Endothelial cell of umbilical vein (primary cell): ENCODE measurements at regions not wholly inside any gene's neighbourhood (a gene's known extent, or its start where the extent isn't known, plus 50 kb on each side); places are given as distances from the start of the nearest gene placed in this dataset.

Experiments used
- BruUV-seq: library from RNA; stranded (reverse); fragments of 400-500 nt; replicated peaks from 2 replicates; lab custom pipeline; 2021; lab: Mats Ljungman, UMichigan
- CTCF ChIA-PET: fragments of 300-600, 350-600 bp; sonication (Branson Sonifier 250); formaldehyde crosslinking; loops from one replicate; lab custom pipeline; 2021; ENCODE audit warnings: antibody characterized with exemption, inconsistent platforms; lab: Charles Lee
- POLR2A ChIA-PET: fragments of 300-600, 350-600 bp; sonication (Branson Sonifier 250); formaldehyde crosslinking; loops from one replicate; lab custom pipeline; 2021; ENCODE audit warnings: antibody characterized with exemption, inconsistent platforms; lab: Charles Lee
- DNase-seq: peaks from one replicate; pipeline ENCODE4 v3.0.0-alpha.2; 2011; ENCODE audit warnings: low read depth, low spot score
- FAIRE-seq: peaks from 2 replicates; lab custom pipeline; 2011; peaks lifted over from hg19 to GRCh38; lab: Jason Lieb, UNC
- H2AFZ ChIP-seq: 2 replicates; pipeline ENCODE4 v1.6.0; 2012; ENCODE audit warnings: low read depth, low read length, control low read depth, inconsistent platforms
- H3K27ac ChIP-seq: 2 replicates; pipeline ENCODE4 v1.5.1; 2011; ENCODE audit warnings: low read depth, mild to moderate bottlenecking, control low read depth, low read length, moderate library complexity; ENCODE audit not compliant: insufficient read depth
- H3K27me3 ChIP-seq, 2 experiments: 2 replicates each; pipeline versions ENCODE4 v1.6.0 to v1.6.1; 2011; ENCODE audit warnings: low read length in 2 of 2, mixed read lengths in 1 of 2; ENCODE audit not compliant: control insufficient read depth in 2 of 2, insufficient read depth in 2 of 2
- H3K36me3 ChIP-seq, 2 experiments: 2 replicates in 1 of 2; 3 replicates in 1 of 2; pipeline ENCODE4 v1.5.1; 2011; ENCODE audit warnings: low read length in 2 of 2, mild to moderate bottlenecking in 1 of 2, moderate library complexity in 1 of 2; ENCODE audit not compliant: control insufficient read depth in 2 of 2, insufficient read depth in 2 of 2; ENCODE audit errors: extremely low read depth in 1 of 2
- H3K4me1 ChIP-seq: 3 replicates; pipeline ENCODE4 v1.5.1; 2011; ENCODE audit warnings: mild to moderate bottlenecking, low read length; ENCODE audit not compliant: control insufficient read depth, insufficient read depth; ENCODE audit errors: extremely low read depth
- H3K4me2 ChIP-seq: 2 replicates; pipeline ENCODE4 v1.6.1; 2011; ENCODE audit warnings: low read length, control low read depth, mixed read lengths; ENCODE audit not compliant: insufficient read depth
- H3K4me3 ChIP-seq, 3 experiments: fragments of 200-600 bp in 1 of 3; sonication (generic), shearing (Covaris generic) in 1 of 3; replicated peaks in 1 of 3; 2 replicates each; pipeline ENCODE4 v1.5.1; 2011 to 2016; ENCODE audit warnings: control low read depth in 3 of 3, low read length in 3 of 3, mild to moderate bottlenecking in 2 of 3, inconsistent platforms in 1 of 3, low read depth in 1 of 3, moderate library complexity in 1 of 3; ENCODE audit not compliant: insufficient read depth in 1 of 3
- H3K79me2 ChIP-seq: 2 replicates; pipeline ENCODE4 v1.6.0; 2012; ENCODE audit warnings: low read length, inconsistent platforms; ENCODE audit not compliant: control insufficient read depth, insufficient read depth
- H3K9ac ChIP-seq: replicated peaks from 2 replicates; pipeline ENCODE3; 2011; ENCODE audit warnings: low read length, control low read depth; ENCODE audit not compliant: insufficient read depth; ENCODE audit errors: extremely low read depth
- H3K9me1 ChIP-seq: replicated peaks from 3 replicates; pipeline ENCODE4 v1.6.0; 2011; ENCODE audit warnings: mild to moderate bottlenecking, low read length; ENCODE audit not compliant: control insufficient read depth, insufficient read depth; ENCODE audit errors: extremely low read depth
- H3K9me3 ChIP-seq: replicated peaks from 2 replicates; pipeline ENCODE4 v1.5.1; 2012; ENCODE audit warnings: low read length, inconsistent platforms; ENCODE audit not compliant: control insufficient read depth, insufficient read depth
- H4K20me1 ChIP-seq: replicated peaks from 2 replicates; pipeline ENCODE3; 2011; ENCODE audit warnings: mild to moderate bottlenecking, low read length; ENCODE audit not compliant: control insufficient read depth, insufficient read depth; ENCODE audit errors: extremely low read depth
- EZH2 ChIP-seq: IDR thresholded peaks from 2 replicates; pipeline ENCODE4 v1.6.1; 2012; ENCODE audit warnings: borderline replicate concordance, low read depth, mild to moderate bottlenecking, moderate library complexity, low read length, inconsistent platforms; ENCODE audit not compliant: severe bottlenecking
- FOS ChIP-seq: IDR thresholded peaks from 2 replicates; pipeline ENCODE4 v1.6.1; 2011; ENCODE audit warnings: mild to moderate bottlenecking, low read length, moderate library complexity, borderline replicate concordance; ENCODE audit not compliant: insufficient read depth
- GATA2 ChIP-seq: IDR thresholded peaks from 2 replicates; pipeline ENCODE4 v1.7.0; 2011; ENCODE audit warnings: low read depth, mild to moderate bottlenecking, moderate library complexity, mixed read lengths, low read length; ENCODE audit not compliant: insufficient read length, insufficient read depth
- JUN ChIP-seq: IDR thresholded peaks from 2 replicates; pipeline ENCODE4 v1.6.1; 2011; ENCODE audit warnings: borderline replicate concordance, low read depth; ENCODE audit not compliant: insufficient read length, insufficient read depth
- MYC ChIP-seq: IDR thresholded peaks from one replicate; pipeline ENCODE4 v1.6.1; 2011; ENCODE audit warnings: mild to moderate bottlenecking, low read depth, low read length
- POLR2A ChIP-seq: IDR thresholded peaks from 2 replicates; pipeline ENCODE4 v1.6.1; 2012; ENCODE audit warnings: low read depth, mild to moderate bottlenecking, control low read depth, low read length
- POLR2AphosphoS5 ChIP-seq: IDR thresholded peaks from 2 replicates; pipeline ENCODE4 v1.6.1; 2012; ENCODE audit warnings: low read depth, mild to moderate bottlenecking, control low read depth, low read length, moderate library complexity; ENCODE audit not compliant: insufficient read depth
- dilution Hi-C: fragments of 300-500 bp; cut with MboI; formaldehyde crosslinking; loops from one replicate; pipeline ENCODE4 v1.15.0; 2019; ENCODE audit warnings: low sequenced_read_pairs; ENCODE audit not compliant: extremely low pct_ligation_motif_present
- intact Hi-C: fragments of 100-400 bp; cut with micrococcal nuclease; formaldehyde crosslinking; loops from one replicate; pipeline ENCODE4 v1.10.0; 2022
- TF ChIP-seq, protein P1 (sequence below), 2 donors: IDR thresholded peaks; 1 replicate in 1 of 2; 2 replicates in 1 of 2; pipeline ENCODE4 v1.5.1; 2011; ENCODE audit warnings: low read length in 2 of 2, mild to moderate bottlenecking in 2 of 2, moderate library complexity in 2 of 2, control low read depth in 1 of 2, inconsistent platforms in 1 of 2, low read depth in 1 of 2; ENCODE audit not compliant: insufficient read depth in 1 of 2; ENCODE audit errors: extremely low read depth in 1 of 2
- TF ChIP-seq, protein P2 (sequence below): IDR thresholded peaks from 2 replicates; pipeline ENCODE4 v1.6.1; 2011; ENCODE audit not compliant: insufficient read depth, insufficient read length

DNA sequence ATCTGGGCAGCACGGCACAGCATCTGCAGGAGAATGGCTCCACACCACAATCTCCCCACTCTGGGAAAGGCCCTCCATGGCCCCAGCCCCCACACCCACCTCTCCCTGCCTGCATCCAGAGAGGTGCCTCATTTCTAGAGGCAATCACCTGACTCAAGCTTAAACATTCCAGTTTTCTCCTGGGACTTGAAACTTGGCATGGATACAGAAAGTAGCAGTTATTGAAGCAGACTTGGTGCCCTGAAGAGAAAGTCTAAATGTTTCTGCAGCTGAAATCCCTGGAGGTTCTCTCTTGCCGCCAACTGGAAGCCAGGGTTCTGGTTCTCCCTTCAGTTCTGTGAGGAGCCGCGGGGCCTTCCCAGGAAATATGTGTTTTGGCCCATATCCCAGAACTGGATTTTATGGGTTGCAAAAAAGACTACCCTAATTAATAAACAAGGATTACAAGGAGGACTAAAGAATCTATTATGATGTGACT is 122.8 kb downstream of the SKIDA1 start:
- Histone ChIP-seq H3K36me3 (no peaks in the 10 kb centered on the region), H2AFZ (no peak overlapping the region), H3K9ac (no peak overlapping the region), H3K79me2 (no peaks in the 10 kb centered on the region), H3K4me1 (peaks cover 8% of the 10 kb centered on the region), H3K9me3 (no peaks in the 10 kb centered on the region), H4K20me1 (no peaks in the 10 kb centered on the region), H3K9me1 (no peaks in the 10 kb centered on the region), H3K27me3 (no peaks in the 10 kb centered on the region), H3K4me2 (no peak overlapping the region), H3K27ac (no peak overlapping the region), H3K4me3 (no peak overlapping the region)
- POLR2A ChIA-PET, result no interaction called here
- TF ChIP-seq POLR2A (no peak), JUN (no peak), MYC (no peak), GATA2 (no peak), FOS (no peak), EZH2 (no peak), POLR2AphosphoS5 (no peak)
- TF ChIP-seq, protein P1, sequence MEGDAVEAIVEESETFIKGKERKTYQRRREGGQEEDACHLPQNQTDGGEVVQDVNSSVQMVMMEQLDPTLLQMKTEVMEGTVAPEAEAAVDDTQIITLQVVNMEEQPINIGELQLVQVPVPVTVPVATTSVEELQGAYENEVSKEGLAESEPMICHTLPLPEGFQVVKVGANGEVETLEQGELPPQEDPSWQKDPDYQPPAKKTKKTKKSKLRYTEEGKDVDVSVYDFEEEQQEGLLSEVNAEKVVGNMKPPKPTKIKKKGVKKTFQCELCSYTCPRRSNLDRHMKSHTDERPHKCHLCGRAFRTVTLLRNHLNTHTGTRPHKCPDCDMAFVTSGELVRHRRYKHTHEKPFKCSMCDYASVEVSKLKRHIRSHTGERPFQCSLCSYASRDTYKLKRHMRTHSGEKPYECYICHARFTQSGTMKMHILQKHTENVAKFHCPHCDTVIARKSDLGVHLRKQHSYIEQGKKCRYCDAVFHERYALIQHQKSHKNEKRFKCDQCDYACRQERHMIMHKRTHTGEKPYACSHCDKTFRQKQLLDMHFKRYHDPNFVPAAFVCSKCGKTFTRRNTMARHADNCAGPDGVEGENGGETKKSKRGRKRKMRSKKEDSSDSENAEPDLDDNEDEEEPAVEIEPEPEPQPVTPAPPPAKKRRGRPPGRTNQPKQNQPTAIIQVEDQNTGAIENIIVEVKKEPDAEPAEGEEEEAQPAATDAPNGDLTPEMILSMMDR (IDR thresholded peaks at IDR 0.05; ENCODE audit: extremely low read depth in 1 of 2, insufficient read depth in 1 of 2, low read depth in 1 of 2, low read length in 2 of 2), result no peak
- TF ChIP-seq, protein P2, sequence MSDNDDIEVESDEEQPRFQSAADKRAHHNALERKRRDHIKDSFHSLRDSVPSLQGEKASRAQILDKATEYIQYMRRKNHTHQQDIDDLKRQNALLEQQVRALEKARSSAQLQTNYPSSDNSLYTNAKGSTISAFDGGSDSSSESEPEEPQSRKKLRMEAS, result no peak
- DNase-seq (no peak), FAIRE-seq (no peak)
- BruUV-seq, result no TSS peak
- intact Hi-C loops, result no loop called here
- CTCF ChIA-PET, result no interaction called here
- dilution Hi-C loops, result no loop called here
